SKM-1 treated with dmso at 0.1 percent for 144 hours (cell line): ENCODE measurements at regions not wholly inside any gene's neighbourhood (a gene's known extent, or its start where the extent isn't known, plus 50 kb on each side); places are given as distances from the start of the nearest gene placed in this dataset.
"Not testable (repeated sequence)": the region's sequence is repeated elsewhere in the genome, so short reads cannot be mapped to it uniquely, and the experiment has no call there.

Experiments
- DNase-seq: peaks from one replicate; lab custom pipeline; 2025; ENCODE audit not compliant: unreplicated experiment; lab: John Stamatoyannopoulos, UW

DNA sequence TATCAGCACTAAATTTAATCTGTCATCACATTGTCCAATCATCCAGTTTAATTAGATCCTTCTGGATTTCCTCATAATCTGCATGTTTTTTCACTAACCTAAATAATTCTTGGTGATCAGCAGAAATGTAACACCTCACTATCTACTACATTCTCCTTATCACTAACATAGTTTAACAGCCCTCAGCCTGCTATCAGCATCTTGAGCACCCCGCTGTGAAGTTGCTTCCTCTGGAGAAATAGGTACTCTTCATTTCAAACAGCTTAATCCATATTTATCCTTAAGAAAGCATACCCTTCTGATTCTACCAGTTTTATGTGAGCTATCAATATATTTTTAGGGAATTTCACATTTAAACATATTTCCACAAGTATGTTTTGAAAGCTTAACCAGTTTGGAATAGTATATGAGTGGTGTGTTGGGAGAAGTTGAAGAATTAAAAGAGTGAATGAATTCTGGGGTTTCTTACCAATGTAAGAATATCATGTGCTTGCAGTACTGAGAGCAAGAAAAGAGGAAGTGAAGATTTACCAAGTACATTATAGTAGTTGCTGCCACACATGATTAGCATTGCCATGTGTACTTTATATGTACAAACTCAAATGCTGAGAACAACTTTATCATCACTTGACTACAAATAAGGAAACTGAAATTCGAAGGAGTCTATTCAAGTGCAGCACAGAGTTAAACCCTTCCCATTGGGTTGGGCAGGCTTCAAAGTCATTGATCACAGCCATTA is 771.1 kb upstream of the ADGRL4 start:
- DNase-seq: peak; percentile 52

DNA sequence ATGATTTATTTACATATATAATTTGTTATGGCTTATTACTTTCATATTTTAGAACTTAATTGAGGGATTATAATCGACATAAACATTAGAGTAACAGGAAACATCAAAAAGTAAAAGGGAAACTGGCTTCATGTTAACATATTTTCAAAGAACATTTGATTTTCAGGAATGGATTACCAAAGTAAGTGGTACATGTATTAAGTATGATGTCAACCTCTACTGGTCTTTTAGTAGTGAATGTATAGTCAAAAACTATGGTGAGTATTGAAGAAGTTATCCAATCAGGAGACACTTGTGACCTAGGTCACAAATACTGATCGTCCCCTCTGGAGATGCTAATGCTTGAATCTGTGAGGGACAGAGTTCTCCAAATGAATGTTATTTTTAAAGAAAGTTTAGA is 768.9 kb upstream of the ADGRL4 start:
- DNase-seq: no peak

DNA sequence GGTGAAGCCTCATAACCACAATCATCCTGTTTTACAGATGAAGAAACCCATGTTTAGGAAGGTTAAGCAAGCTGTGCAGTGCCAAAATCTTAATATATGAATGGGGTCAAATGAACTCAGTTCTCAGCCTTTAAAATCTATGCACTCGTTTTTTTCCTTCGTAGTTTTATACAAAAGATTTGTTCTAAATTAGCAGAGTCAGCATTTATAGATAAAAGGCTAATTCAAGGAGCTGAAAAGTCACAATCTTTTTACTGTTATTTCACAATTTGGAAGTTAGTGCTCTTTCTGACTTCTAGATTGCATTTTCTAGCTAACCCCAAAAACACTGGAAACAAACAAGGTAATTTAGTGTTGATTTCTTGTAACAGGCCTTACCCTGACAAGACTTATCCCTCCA is 766.9 kb upstream of the ADGRL4 start:
- DNase-seq: no peak

DNA sequence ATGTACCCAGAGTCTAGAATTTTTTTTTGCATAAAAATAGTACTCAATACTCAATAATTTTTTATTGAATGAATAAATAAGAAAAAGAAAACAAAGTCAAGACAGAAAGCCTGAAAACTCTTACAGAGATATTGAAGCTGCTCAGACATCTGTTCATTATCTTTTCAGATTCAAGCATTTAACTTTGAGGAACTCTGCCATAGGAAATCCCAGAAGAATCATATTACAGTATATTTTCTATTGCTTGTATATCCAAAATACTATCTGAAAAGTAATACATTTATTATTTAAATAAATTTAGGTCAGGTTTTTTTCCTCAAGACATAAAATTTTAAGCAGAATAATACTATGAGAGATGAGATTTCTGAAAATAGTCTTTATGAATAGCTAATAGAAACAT is 755.9 kb upstream of the ADGRL4 start:
- DNase-seq: no peak

DNA sequence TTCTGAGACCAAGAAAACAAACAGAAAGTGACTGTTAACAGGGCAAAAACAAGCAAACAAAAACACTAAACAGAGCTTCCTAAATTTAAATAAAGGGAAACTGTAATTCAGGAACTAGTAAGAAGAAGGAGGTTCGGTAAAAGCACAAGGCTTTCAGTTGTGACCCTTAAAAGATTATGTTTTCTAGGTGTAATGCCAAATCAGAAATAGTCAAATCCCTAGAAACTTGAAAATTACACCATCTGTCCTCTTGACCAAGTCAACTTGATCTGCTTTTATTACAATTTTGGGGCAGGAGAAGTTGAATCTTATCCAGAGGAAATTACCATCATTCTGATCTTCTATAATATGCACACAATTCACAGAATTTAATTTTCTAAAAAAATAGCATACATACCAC is 754.0 kb upstream of the ADGRL4 start:
- DNase-seq: no peak

DNA sequence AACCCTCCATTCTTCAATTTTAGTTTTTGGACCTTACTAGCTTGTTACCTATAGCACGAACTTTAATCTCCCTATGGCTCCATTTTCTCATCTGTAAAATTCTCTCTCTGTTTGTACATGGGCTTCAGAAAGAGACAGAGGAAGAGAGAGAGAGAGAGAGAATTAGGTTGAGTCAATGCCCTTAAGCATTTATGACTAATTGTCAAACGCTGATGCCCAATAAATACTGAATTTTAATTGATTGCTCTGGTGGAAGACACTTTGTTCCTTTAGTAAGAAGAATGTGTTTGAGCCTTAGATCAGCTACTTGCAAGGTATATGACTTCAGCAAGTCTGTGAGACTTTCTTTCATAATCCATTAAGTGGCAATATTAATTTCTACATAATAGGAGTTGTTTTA is 743.1 kb upstream of the ADGRL4 start:
- no peak for DNase-seq

DNA sequence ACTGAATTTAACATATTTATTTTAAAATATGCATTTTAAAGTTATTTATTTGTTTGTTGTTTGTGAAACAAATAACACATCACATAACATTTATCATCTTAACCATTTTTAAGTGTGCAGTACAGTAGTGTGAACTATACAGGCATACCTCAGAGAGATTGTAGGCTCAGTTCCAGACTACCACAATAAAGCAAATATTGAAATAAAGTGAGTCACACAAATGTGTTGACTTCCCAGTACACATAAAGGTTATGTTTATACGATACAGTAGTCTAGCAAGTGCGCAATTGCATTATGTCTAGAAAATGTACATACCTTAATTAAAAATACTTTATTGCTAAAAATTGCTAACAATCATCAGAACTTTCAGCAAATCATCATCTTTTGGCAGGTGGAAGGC is 739.4 kb upstream of the ADGRL4 start:
- no peak for DNase-seq

DNA sequence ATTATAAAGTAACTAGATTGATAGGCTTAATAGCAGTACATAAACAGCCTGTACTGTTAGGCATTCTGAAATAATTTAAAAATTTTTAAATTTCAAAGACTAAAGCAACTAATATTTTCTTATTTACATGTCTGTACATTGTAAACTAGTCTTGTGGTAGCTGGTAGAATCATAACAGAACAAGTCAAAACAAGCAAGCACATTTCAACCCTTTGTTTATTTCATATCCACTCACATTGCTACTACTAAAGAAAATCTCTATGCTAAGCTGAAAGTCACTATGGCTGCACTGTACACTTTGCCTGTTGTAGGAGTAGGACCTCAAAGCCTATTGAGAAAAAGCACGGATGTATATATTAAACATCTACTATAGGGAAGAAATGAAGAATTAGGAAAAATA is 738.2 kb upstream of the ADGRL4 start:
- DNase-seq: no peak

DNA sequence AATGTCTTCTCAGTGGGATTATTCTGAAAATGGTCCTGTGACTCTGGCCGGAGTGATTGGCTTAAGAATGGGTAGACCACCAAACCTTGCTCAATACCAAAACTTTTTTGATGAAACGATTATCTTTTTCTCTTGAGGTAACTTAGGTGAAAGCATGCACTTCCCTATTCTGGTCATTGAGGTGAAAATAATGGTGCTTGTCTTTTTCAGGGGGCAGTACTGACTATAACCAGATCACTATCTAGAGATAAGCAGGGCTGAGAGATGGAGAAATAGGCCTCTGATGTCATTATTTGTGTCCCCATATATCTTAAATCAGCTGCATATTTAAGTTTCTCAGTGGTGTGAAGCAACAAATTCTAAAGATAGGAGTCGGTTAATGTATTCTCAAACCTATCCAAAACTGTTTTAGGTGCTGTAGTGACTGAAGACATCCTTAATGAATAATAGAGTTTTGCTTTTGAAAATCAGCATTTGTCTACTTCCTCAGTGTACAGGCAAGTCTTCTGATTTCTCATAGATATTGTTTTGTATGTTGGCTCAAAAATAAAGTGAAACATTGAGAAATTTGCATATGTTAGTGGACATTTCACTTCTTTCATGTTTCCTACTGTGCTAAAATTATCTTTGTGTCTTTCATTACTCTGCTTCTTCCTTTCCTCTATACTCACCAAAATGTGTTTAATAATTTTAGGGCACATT is 735.3 kb upstream of the ADGRL4 start:
- no peak for DNase-seq

DNA sequence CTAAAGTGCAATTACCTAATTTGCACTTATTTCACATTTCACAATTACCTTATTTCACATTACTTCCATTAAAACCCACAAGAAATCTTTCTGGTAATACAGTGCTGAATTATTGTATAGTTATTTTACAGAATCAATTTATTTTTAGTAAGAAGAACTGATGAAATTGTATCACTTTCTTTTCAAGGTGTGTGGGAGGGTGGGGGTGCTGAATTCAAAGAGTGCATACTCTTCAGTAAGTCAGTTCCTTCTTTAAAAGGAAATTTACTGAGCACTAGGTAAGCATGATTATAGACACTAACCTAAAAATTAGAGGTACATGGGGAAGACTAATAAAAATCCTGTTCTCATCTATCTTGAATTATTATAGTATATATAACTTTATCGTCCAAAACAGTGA is 731.6 kb upstream of the ADGRL4 start:
- no peak for DNase-seq

DNA sequence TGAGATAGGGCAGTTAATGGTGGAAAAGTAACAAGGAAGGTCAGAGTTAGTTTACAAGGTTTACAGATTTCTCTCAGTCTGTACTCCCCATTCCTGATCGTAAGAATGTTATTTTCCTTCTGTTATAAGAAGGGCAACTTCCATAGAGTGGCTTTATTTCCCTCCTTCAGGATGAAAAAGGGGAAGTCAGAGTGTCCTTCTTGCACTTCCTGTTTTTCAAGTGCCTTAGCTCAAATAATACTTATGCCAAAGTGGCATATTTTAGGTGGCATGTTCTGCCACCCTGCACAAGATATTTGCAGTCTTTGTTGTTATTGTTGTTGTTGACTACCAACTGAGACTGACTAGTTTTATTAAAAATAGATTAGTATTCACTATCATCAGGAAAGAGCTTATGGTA is 730.7 kb upstream of the ADGRL4 start:
- peak; percentile 50 for DNase-seq

DNA sequence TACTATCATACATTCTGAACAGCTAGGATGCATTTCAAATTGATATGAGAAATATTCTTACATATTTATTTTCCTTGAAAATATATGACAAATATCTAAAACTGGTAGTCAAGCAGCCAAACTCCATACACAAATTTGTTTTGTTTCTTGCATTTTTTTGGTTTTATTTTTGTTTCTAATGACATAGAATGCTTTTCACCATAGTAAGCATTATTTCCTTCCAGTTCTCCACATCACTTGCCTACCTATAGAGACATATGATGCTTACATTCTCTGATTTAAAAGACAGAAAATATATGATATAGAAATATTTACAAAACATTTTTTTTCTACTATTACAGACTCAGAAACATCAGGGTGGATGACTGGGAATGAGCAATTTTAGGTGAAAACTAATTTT is 726.4 kb upstream of the ADGRL4 start:
- DNase-seq: no peak

DNA sequence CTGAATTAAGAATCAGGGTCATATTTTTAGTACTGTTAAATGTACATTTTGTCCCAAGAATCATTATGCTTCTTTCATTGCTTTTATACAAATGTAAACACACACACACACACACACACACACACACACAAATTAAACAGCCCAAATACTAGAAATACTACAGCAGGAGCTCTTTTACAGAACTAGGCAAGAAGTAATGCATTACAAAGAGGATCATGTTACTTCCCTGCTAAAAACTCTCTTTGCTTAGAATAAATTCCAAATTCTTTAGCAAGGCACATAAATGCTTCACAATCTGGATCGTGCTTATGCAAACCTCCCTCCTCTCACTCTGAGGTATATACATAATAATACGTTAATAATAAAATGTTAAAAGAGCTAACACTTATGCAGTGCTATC is 720.4 kb upstream of the ADGRL4 start:
- DNase-seq: no peak

DNA sequence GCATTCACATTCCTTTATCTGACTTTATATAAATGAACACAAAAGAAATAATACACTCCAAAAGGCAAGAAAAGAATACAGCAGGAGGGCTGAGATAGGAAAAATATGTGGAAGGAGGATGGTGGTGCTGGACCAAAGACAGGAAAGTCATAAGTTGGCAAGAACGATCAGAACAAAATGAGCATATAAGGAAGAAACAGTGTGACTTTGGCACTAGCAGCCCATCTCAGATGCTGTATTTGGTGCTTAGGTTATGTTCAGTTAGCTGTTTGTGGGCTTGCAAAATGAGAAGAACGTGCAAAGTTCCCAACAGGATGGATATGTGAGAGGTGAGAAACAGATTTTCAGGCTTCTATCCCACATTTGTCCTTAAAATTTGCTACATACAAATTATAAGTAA is 719.8 kb upstream of the ADGRL4 start:
- no peak for DNase-seq

DNA sequence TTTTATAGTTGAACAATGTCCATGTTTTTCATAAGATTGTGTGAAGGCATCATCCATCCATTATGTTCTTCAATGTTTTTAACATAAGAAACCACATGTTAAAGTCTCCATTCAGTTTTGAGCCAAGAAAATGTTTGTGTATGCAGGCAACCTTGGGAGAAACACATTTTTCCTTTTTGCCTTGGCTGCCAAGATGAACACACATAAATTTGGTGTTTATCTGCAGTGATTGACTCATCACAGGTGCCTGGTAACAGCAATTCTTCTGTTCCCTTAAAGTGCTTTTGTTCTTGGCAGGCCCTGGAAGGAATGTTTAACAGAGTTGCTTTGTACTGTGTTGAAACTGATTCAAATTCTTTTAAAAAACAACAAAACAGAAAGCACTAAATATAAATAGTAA is 709.9 kb upstream of the ADGRL4 start:
- DNase-seq: no peak

DNA sequence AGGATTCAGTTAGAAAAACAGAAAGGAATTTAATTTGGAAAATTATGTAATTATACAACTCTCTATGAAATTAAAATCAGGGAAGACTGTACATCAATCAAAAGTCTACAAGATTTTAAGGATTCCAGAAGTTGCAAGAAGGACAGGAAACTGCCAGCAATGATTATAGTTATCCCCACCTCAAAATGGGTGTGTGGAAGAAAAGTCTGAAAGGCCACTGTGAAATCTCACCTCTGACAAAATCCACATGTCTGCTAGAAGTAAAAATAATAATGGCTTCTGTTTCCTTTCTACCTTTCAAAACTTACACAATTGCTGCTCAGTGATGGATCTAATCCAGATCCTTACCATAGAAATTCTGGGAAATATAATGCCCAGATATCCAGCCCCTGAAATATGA is 708.1 kb upstream of the ADGRL4 start:
- DNase-seq: no peak

DNA sequence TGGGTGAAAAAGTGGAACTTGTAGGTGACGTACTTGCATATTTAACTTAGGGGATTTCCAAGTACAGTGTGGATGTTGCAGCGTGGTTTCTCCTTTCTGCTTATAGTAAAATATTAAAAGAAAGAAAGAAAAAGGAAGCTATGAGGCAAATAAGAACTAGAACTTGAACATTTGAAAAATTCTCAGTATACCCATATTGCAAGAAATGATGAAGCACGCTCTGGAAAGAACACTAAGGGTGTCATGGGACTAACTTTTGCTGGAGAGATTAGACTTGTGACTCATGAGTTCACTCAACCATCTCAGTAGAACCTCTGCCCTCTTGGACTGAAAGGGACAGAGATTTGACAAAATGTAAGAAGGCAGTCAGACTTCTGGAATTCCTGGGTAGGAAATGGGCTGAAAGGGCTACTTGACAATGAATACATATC is 704.5 kb upstream of the ADGRL4 start:
- DNase-seq: no peak

DNA sequence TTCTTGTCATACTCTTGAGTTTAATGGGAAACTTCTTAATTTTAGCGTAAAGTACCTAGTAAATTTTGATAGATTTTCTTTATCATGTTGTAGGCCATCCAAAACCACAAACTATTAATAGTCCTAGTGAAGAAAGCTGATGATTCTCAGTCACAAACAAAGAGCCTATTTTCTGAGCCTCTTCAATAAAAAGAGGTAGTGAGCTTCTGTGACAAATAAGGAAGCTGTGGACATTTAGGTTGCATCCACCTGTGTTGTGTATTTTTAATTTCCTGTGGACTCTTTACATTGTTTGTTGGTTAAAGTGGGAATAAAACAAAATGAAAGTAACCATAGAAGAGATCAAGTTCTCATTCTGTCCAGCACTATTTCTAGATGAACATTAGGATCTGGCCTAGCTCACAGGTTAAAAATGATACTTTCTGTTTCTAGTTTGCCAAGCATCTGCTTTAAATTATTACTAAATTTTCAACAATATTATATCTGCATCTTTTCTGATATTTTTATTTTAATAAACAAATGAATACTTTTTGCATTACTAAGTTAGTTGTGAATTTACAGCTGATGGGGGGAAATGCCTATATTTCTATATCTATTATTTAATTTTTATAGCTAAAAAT is 702.2 kb upstream of the ADGRL4 start:
- no peak for DNase-seq

DNA sequence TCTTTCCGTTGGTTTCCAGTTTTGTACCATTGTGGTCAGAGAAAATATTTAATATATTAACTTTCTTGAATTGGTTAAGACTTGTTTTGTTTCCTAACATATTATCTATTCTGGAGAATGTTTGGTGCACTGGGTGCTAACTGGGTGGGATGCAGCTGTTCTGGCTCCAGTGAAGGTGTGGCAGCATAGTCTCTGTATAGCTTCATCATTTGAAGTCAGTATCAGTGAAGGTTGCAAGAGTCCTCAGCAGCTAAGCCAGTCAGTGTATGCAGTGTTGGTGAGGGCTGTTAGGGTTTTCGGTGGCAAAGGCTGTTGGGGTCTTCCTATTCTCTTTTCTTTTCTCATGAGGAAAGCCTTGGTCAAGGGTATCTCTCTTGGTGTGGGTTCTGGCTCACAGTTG is 698.7 kb upstream of the ADGRL4 start:
- DNase-seq: no peak

DNA sequence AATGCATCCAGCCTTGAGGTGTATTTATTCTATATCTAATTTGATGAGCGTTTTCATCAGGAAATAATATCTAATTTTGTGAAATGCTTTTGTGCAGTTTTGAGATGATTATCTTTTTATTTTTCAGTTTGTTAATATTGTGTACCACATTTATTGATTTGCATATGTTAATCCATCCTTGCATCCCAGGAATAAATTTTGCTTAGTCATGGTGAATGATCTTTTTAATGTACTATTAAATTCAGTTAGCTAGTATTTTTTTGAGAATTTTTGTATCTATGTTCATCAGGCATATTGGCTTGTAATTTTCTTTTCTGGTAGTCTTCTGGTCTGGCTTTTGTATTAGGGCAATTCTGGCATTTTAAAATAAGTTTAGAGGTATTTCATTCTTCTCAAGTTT is 697.5 kb upstream of the ADGRL4 start:
- no peak for DNase-seq

DNA sequence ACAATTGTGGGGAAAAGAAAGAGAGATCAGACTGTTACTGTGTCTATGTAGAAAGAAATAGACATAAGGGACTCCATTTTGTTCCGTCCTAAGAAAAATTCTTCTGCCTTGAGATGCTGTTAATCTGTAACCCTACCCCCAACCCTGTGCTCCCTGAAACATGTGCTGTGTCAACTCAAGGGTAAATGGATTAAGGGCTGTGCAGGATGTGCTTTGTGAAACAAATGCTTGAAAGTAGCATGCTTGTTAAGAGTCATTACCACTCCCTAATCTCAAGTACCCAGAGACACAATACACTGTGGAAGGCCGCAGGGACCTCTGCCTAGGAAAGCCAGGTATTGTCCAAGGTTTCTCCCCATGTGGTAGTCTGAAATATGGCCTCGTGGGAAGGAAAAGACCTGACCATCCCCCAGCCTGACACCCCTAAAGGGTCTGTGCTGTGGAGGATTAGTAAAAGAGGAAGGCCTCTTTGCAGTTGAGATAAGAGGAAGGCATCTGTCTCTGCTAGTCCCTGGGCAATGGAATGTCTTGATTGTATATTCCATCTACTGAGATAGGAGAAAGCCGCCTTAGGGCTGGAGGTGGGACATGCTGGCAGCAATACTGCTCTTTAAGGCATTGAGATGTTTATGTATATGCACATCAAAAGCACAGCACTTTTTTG is 695.9 kb upstream of the ADGRL4 start:
- not testable (repeated sequence) for DNase-seq

DNA sequence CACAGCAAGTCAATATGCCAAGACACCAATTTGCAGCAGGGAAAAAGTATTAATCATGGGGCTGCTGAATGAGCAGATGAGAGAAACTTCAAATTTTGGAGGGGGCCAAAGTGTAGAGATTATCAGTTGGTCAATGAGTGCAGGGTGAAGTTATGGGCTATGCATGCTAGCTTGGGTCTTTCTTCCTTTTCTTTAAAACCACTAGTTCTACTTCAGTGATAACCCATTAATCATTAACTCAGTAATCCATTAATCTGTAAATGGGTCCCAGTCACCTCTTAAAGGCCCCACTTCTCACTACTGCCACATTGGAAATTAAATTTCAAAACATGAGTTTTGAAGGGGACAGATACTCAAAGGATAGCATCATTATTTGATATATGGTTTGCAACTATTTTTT is 688.6 kb upstream of the ADGRL4 start:
- no peak for DNase-seq
